ENCODE measurements at regions not wholly inside any gene's neighbourhood (a gene's known extent, or its start where the extent isn't known, plus 50 kb on each side); places are given as distances from the start of the nearest gene placed in this dataset.

DNA sequence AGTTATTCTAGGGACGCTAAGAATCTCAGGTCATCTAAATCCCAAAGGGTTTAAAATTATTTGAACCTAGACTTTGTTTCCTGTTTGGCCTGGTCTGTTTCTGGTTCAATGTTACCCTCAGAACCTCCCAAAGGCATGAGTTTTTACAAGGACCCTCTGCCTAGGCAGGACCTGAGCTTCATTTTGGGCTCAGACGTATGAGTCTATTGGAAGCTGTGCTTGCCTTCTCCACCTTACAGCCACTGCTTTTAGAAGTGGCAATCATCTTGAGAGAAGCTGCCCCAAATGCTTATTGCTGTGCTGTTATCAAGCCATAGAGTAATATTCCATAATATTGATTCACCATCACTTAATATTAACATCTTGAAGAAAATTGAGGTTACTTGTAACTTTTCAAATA, 510.4 kb downstream of the TLE4 start:
- DNase-seq: no peak

DNA sequence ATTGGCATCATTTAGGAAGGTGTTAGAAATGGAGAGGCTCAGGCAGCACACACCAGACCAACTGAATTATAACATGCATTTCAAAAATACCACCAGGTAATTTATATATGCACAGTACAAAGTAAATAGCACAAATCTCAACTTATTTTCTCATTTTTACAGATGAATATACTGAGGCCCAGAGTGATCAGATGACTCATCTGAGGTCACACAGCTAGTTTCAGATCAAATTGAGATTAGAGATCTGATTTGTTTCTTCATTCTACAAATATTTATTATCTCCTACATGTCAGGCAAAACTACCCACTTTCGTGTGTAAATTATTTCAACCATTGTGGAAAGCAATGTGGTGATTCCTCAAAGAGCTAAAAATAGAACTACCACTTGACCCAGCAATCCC, 507.1 kb downstream of the TLE4 start:
- DNase-seq: no peak

DNA sequence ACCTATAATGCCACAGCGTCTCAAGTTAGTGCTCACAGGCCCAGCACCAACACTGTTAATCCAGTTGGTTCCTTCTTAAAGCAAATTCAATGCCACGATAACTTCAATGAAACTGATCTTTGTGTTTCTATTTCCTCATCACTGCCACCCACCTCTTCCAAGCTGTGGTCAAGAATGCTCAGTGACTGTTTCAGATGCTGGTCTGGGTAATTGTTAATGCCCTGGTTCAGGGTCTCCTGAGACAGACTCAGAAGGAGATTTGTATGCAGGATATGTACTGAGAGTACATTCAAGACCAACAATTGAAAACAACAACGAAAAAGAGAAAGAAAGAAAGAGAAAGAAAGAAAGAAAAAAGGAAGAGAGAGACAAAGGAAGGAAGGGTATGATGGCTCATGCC, 505.3 kb downstream of the TLE4 start:
- DNase-seq: no peak

DNA sequence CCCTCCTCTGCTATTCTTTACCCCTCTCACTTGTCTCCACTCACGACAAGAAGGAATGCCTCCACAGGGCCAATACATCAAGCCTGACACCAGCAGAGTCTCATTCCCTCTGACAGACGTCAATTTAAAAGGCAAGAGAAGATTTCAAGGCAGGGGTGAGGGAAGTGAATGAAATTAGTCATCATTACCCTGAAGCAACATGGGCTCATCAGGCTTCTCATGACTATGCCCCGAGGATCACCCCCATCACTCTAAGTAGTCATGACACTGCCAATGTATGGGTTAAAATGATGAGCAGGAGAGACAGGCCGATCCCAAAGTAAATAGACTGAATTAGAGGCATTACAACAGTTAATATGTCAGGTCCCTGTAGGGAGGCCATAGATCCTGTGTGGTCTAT, 504.4 kb downstream of the TLE4 start:
- DNase-seq: no peak

DNA sequence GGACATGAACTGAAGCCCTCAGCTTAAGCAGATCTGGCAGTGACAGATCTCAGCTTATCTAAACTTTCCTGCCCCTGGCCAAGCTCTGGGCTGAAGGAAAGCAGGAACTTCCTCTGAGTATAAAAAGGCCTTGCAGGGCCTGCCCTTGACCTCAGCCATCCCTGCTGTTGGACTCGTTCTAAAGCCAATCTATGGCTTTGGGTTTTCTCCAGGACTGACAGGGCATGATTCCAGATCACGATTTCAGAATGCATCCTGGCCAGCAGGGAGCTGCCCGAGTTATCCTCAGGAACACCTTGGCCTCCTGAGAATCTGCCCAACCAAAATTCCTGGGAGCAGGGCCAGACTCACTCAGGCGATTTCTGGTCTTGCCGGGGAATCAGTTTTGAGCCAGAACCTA, 502.7 kb downstream of the TLE4 start:
- no peak for DNase-seq

DNA sequence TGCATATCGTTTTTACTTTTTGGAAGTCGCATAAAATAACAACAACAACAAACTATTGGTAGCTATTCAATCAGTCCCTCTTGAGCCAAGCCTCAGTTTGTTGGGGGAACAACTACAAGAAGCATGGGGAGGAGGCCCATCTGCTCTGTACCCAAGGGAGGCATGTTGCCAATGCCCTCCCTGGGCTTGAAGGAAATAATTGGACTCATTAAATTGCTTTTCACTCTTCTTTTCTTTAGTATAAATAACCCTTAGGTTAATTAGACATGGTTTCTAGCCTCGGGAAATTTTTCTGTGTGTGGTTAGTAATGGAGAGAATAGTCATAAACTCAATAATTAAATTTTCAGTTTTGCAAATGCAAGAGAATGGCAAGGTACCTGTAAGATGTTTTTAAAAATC, 500.7 kb downstream of the TLE4 start:
- no peak for DNase-seq

DNA sequence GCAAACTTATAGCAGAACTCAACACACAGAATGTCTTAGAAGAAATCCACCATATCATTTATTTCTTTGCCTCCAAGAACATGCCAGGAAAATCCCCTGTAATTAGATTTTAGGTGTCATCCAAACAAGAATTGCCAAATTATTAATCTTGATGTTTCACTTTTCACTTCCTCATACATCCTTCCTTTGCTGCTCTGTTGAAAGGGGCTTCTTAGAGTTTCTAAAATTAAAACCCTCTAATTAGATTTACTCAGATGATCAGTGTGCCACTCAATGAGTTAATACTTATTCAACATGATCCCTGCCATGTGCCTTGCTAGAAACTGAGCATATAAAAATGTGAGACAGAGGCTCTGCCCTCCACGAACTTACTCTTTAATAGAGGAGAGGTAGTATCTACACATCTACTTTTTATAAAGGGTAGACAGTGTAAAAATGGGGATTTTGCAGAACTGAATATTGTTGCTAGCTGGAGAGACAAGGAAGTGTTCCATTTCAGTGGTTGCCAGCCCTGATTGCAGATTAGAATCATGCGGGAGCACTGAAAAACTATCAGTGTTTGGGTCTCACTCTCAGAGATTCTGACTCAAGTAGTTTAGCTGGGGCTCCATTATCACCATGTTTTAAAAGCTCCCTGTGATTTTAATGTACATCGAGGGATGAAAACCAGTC, 498.4 kb downstream of the TLE4 start:
- no peak for DNase-seq

DNA sequence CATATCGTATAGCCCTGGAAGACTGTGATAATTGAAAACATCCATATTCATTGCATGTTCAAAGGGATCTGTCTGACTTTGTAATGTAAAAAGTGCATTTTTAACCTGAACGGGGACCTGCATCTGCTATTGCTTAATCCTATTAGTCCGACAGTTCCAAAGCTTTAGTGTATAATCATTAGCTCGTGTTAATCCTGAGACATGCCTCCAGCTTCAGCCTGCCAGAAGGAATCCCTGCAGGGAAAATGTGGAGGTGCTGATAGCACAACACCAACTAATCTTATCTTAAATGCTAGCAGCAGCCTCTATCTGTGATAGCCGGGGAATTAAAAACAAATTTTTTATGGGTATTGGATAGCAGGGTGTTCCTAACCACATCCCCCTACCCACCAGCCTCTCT, 495.2 kb downstream of the TLE4 start:
- no peak for DNase-seq

DNA sequence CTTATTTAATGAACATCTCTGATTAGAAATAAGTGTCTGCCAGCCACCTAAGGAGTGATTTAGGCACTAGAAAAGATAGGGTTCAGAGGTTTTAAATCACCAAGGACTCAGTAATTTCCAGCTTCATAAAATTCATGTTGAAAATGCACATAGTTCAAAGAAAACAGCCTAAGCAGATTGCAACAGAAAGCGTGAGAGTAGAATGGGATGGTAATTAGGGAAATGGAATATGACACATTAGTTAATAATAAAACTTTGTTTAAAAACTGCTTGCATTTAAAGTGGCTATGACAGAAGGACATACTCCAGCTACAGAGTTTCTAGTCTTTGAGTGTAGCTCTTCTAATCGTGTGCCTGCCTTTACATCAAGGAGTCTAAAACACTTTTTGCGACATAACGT, 490.8 kb downstream of the TLE4 start:
- DNase-seq: no peak

DNA sequence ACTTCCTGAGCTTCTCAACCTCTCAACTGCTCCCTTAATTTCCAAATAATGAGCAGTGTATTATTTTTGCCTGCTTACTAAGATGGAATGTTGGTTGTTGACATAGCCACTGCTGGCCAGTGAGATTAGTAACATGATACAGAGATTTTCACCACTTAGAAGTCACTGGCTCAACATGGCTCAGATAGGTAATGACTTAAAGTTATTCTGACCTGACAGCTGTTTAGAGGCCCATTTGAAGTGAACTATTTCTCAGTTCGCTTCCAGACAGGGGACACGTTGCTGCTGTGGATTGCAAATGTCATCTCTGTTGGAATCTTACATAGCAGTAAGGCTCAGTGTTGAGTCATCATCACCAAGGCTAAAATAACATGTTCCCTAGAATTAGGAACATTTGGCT, 490.2 kb downstream of the TLE4 start:
- DNase-seq: no peak

DNA sequence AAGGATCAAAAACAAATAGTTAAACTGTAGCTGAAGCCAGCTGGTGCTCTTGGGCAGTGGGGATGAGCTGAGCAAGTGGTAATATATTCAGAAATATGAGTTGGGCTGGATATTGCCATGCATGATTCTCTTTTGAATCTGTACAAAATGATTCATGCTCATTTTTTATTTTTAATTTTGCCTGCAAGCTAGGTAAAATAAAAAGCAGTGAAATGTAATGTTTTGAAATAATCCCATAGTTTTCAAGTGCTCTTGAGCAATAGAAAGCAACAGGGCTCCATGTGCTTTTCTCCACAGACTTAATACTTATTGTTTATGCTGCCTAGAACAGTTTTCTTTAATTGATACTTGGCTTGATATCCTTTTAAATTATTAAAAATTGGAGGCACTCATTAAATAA, 489.3 kb downstream of the TLE4 start:
- no peak for DNase-seq

DNA sequence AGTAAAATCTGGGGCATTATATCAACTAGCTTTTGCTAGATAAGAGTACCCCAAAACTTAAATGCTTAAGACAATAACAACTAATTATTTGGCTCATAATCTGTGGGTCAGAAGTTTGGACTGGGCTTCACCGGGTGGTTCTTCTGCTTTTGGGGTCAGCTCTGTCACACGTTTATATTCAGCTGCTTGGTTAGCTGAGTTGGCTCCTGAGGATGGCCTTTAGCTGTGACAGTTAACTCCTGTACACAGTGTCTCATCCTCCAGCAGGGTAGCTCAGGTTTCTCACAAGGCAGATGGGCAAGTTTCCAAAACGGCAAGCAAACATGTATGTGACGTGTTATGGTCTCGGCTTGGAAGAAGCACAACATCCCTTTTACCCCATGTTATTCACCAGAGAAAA, 488.2 kb downstream of the TLE4 start:
- DNase-seq: no peak

DNA sequence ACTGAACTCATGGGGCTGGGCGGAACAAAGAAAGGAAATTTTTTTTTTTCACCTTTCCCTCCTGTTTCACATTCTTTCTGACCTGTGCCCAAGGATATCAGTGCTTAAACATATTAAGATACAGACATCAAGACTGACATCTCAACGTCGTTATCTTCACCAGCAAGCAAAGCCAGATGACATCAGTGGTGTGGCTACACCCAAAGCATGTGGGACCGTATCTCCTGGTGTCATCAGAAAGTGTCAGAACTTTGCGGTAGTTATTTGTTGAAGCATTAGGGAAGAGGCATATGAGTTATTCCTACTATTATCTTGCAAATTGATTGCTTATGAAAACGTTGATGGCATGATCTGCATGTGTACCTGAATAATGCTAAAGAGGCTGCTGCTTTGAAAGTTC, 487.4 kb downstream of the TLE4 start:
- no peak for DNase-seq

DNA sequence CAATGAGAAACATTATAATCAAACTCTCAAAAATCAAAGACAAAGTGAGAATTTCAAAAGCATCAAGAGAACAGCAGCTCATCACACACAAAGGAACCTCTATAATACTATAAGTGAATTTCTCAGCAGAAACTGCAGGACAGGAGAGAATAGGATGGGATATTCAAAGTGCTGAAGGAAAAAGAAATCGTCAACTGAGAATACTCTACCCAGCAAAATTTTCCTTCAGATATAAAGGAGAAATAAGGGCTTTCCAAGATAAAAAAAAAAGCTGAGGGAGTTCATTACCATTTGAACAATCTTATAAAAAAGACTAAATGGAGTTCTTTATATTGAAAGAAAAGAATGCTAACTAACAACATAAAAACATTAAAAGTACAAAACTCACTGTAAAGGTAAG, 481.1 kb downstream of the TLE4 start:
- no peak for DNase-seq

DNA sequence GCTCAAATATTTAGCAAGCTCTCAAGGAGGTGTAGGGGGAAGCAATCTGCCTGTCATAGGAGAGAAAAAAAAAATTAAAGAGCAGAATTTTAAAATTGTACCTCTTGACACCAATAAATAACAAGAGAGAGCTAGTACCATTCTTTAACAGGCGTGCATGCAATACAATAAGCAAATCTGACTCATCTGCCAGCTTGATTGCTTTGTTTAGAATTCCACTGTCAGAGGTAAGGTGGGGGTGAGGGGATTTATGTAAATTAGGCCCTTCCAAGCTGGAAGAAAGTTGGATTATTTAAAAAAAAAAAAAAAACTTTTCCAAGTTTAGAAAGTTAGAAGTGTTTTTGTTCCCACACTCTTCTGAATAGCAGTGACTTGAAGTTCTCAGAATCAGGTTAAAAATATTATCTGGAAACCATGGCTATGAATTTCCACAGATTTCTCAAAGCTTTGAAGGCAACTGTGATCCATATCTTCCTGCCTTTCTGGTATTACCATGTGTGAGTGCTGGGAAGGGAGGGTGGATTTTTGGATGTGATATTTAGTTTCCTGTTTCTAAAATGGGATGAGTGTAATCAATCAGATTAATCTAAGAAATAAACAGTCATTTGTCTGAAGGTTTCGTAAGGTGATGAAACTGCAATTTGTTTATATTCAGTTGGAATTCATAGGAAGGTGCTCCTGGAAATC, 477.5 kb downstream of the TLE4 start:
- DNase-seq: no peak

DNA sequence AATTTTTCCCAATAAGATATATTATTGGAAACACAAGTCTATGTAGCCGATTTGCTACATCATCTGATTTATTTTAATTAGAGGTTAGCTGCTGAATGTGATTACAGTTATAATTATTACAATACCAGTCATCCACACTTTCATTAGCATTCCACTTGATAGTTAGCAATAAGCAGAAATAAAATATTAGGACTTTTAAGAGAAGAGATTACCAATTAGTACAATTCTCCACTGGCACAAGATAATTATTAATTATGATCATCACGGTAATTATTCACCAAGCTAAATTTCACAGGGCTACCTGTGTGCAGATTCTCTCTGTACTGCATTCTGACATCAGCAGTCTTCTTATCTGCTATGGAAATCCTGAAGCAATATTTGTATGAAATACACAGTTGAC, 474.7 kb downstream of the TLE4 start:
- DNase-seq: no peak

DNA sequence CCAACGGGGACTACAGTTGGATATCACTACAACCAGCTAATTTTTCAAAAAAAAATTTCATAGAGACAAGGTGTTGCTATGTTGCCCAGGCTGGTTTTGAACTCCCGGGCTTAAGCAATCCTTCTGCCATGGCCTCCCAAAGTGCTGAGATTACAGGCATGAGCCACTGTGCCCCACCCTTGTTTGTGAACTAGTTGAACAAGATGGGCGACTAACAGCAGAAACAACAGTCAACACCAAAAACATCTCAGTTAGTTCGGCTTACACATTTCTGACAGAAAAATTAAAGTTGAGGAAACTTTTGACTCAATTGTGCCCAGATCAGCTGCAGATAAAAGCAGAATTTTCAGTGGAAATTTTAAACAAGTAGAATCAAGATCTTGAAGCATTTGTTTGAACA, 470.1 kb downstream of the TLE4 start:
- DNase-seq: no peak

DNA sequence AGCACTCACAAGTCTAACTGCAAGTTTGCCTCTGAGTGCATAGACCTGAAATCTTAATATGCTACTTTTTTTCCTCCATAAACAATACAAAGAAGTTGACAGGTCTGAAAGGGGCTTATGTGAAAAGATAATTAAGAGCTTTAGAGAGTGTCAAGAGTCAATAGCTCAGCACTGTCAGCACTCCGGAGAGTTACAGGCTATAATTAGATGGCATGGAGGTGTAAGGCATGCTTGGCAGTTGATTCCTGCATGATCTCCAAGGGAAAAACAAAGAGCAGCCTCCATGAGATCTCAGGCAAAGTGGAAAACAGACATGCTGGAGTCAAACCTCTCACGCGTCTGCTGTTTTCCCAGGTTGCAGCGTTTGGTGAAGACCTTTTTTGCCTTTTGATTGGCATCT, 468.7 kb downstream of the TLE4 start:
- DNase-seq: no peak

DNA sequence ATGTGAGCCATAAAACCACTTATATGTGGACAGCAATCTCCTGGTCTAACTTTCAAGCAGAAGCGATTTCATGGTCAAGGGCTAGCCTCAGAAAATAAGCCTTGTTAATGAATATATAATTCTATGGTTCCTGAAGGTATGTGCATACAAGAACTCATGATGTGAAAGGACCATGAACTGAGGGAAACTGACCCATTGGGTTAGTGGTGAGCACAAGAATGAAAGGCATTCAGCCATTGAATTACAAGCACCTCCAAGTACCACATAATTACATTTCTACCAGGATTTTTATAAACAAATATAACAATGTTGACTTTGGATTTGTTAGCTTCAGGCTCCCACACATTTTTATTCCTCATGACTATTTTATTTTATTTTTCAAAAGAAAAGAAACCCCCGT, 459.0 kb downstream of the TLE4 start:
- no peak for DNase-seq

DNA sequence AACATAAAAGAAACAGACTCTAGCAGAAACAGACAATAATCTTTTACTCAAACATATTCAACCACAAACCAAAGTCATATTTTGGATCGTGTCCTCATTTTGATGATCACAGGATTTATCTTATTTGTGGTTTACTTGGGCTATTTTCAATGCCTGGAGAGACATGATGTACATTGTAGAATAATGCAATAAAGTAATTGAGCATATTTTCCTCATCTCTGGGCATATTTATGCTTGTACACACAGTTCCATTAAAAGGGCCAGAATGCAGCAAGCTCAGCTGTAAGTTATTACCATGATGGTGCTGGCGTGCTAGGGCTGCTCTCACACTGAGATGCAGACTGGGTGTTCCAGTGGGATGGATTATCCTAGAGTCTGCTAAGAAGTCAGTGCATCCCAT, 456.7 kb downstream of the TLE4 start:
- DNase-seq: no peak

DNA sequence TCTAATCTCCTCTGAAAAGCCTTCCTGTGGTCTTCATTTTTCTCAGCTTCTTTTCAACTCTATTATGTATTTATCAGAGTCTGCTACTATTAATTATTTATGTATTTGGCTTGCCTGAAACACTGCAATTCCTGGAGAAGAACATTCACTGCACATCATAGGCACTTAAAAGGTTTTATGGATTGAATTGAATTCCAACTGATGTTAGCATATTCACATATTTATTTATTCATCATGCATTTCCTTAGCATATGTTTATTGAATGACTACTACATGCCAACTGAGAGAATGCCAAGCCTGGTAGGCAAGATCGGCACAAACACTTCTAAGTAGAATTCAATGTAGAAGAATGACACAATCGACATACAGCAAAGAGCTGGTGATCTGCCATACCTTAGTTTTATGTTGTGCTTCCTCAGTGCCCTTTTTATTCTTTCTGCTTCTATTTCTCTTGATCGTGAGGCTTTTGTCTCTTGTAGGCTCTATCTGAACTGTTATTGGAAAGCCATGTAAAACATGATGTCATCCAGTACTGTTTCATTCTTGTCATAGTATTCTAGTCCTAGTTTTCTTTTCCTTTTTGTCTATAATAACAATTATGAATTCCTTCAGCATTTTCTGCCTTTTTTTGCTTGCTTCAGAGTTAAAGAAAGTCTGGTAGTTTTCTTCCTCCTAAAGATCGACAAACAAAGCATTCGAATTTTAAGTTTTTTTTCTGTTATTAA, 454.2 kb downstream of the TLE4 start:
- DNase-seq: no peak

DNA sequence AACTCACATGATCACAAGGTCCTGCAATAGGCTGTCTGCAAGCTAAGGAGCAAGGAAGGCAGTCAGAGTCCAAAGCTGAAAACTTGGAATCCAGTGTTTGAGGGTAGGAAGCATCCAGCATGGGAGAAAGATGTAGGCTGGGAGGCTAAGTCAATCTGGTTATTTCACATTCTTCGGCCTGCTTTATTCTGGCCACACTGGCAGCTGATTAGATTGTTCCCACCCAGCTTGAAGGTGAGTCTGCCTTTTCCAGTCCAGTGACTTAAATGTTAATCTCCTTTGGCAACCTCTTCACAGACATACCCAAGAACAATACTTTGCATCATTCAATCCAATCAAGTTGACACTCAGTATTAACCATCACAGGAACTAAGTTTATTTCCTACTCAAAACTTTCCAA, 453.4 kb downstream of the TLE4 start:
- DNase-seq: no peak

DNA sequence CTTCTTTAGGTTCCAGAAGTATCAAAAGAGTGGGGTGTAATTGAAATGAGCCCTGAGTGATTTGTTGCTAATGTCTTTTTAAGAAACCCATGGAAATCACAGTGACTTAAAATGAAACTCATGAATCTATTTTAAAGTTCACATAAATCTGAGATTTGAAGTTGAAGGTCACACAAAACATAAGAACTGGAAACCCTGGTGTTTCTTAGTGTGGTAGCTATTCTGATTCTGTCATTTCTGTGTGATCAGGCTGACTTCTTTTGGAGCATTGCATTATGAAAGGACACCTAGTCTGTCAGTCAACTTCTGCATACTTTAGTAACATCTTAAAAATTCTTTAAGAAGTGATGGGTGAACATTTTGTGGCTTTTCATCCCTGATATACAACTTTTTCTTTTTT, 448.8 kb downstream of the TLE4 start:
- no peak for DNase-seq

DNA sequence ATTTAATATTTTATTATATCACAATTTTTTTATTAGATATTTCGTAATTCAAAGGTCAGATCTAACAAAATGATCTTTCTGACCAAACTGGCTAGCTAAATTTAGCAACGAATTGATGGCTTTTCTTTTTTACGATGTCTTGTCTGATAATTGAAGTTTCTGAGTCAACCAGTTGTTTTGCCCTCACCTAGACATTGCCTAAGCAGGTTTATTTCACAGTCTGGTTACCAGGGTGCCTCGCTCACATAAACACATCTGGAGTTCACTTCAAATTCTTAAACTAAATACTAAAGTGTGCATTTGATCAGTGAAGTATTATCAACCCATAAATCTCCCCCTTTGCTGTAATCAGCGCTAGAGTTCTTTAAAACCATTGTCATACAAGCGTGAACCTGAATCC, 448.3 kb downstream of the TLE4 start:
- DNase-seq: no peak

DNA sequence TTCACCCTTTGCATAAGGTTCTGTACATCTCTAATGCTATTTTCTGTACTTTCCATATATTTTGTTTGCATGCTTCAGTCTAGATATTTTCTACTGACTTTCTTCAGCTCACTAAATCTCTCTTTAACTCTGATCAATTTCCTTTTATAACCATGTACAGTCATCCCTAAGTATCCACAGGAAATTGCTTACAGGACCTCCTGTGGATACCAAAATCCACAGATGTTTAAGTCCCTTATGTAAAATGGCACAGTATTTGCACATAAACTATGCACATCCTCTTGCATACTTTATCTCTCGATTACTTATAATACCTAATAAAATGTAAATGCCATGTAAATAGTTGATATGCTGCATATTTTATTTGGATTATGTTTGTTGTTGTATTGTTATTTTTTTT, 442.1 kb downstream of the TLE4 start:
- no peak for DNase-seq
